ENCODE measurements at regions not wholly inside any gene's neighbourhood (a gene's known extent, or its start where the extent isn't known, plus 50 kb on each side); places are given as distances from the start of the nearest gene placed in this dataset.

DNA sequence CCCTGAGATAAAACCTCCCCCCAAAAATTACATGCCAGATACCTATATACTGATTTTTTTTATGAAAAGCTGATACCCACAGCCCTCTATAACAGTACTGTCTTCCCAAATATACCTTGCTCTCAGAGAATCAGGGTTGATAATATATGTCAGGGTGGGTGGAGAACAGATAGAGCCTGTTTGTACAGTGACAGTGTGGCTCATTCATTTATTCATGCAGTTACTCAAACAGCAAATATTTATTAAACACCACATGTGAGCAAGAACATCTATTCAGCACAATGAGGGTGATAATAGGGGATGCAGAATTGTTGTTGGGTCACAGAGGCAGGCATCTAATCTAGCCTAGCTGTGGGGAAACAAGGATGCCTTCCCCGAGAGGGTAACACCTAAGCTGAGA, 334.2 kb downstream of the MAFB start:
- H2BK20ac ChIP-seq (ENCODE audit: low read length), result no peak overlapping the region
- no peak for DNase-seq (ENCODE audit: low read depth in 1 of 2, low spot score in 2 of 2)
- no peak overlapping the region for H3K9ac ChIP-seq (replicated peaks in 1 of 4; ENCODE audit: extremely low read depth in 1 of 4, low read depth in 3 of 4, low read length in 3 of 4)
- H3K23me2 ChIP-seq (ENCODE audit: low read depth, low read length), result no peaks in the 10 kb centered on the region
- H3K4ac ChIP-seq (replicated peaks; ENCODE audit: insufficient read length, low read depth, low read length), result no peak overlapping the region
- H2AFZ ChIP-seq (ENCODE audit: low read length), result no peak overlapping the region
- no peaks in the 10 kb centered on the region for H3K79me1 ChIP-seq (ENCODE audit: low read depth, low read length)
- H3K27ac ChIP-seq (ENCODE audit: low read depth, low read length), result no peak overlapping the region
- no peaks in the 10 kb centered on the region for H4K20me1 ChIP-seq (replicated peaks in 1 of 2; ENCODE audit: control insufficient read depth in 1 of 2, insufficient read depth in 2 of 2, low read length in 2 of 2)
- H3K4me2 ChIP-seq (ENCODE audit: insufficient read depth in 1 of 2, low read depth in 2 of 2, low read length in 2 of 2), result no peak overlapping the region
- H2BK120ac ChIP-seq (replicated peaks; ENCODE audit: low read depth, low read length), result no peak overlapping the region
- no peak overlapping the region for H3K23ac ChIP-seq (ENCODE audit: insufficient read length)
- H3K9me3 ChIP-seq (ENCODE audit: insufficient read depth in 2 of 2, low read depth in 1 of 2, low read length in 1 of 2), result no peaks in the 10 kb centered on the region
- POLR2A ChIA-PET (ENCODE audit: partially characterized antibody), result no interaction called here
- H3K56ac ChIP-seq (replicated peaks; ENCODE audit: insufficient read length, low read depth, low read length), result no peak overlapping the region
- H4K91ac ChIP-seq (replicated peaks; ENCODE audit: insufficient read length, low read length), result no peak overlapping the region
- H3K4me3 ChIP-seq (ENCODE audit: extremely low read depth in 1 of 4, insufficient read depth in 2 of 4, low read depth in 3 of 4, low read length in 4 of 4), result no peak overlapping the region
- no peaks in the 10 kb centered on the region for H3K4me1 ChIP-seq (replicated peaks in 1 of 4; ENCODE audit: control insufficient read depth in 3 of 4, insufficient read depth in 4 of 4, low read length in 3 of 4)
- H2BK15ac ChIP-seq (ENCODE audit: low read length), result no peak overlapping the region
- H2BK12ac ChIP-seq (ENCODE audit: low read depth, low read length), result no peak overlapping the region
- 100% methylated on average over 1 of the region's 1 CpG; no CpG with 5 or more reads in 1 of the 2 experiments for WGBS, 2 experiments (ENCODE audit: extremely low coverage in 1 of 2, insufficient coverage in 1 of 2, insufficient read length in 1 of 2, insufficient replicate concordance in 2 of 2, low coverage in 1 of 2, low lambda C conversion rate in 2 of 2, missing lambda C conversion rate in 1 of 2)
- no peaks in the 10 kb centered on the region for H3K79me2 ChIP-seq (ENCODE audit: control insufficient read depth in 1 of 2, insufficient read depth in 2 of 2, low read length in 2 of 2)
- H3K27me3 ChIP-seq (replicated peaks in 1 of 4; ENCODE audit: control insufficient read depth in 3 of 4, extremely low read depth in 1 of 4, insufficient read depth in 3 of 4, low read length in 3 of 4), result no peaks in the 10 kb centered on the region
- no peaks in the 10 kb centered on the region for H3K36me3 ChIP-seq (ENCODE audit: control insufficient read depth in 2 of 4, insufficient read depth in 4 of 4, low read length in 3 of 4)
- CTCF ChIA-PET (ENCODE audit: partially characterized antibody), result interaction anchor here (0.5 to 1.3 kb wide), 2 partner anchors 8 to 40 kb away, joined by 3 read pairs; no protein-coding TSS in a partner anchor
- no peak overlapping the region for H2AK5ac ChIP-seq (ENCODE audit: low read depth, low read length)
- no peak overlapping the region for H2BK5ac ChIP-seq (ENCODE audit: low read depth, low read length)
- no peak overlapping the region for H4K8ac ChIP-seq (ENCODE audit: extremely low read depth, insufficient read depth, low read length)
- H3K14ac ChIP-seq (ENCODE audit: insufficient read length), result no peak overlapping the region
- FAIRE-seq, result no peak
- no peak overlapping the region for H3K18ac ChIP-seq (ENCODE audit: extremely low read depth, low read length)
- no peak overlapping the region for H4K5ac ChIP-seq (ENCODE audit: insufficient read length, low read depth, low read length)
- no peak for TF ChIP-seq TCF12 (IDR thresholded peaks at IDR 0.05; ENCODE audit: low read depth, low read length)
- TF ChIP-seq ATF2 (IDR thresholded peaks at IDR 0.05; ENCODE audit: low read length), result no peak
- no peak for TF ChIP-seq E2F6 (IDR thresholded peaks at IDR 0.05)
- no peak for TF ChIP-seq TAF7 (optimal IDR thresholded peaks at IDR 0.05; ENCODE audit: borderline replicate concordance, low read depth, low read length)
- TF ChIP-seq EZH2 (IDR thresholded peaks at IDR 0.05; ENCODE audit: low read depth, low read length, severe bottlenecking), result no peak
- TF ChIP-seq KDM4A (IDR thresholded peaks at IDR 0.05; ENCODE audit: low read depth, low read length, severe bottlenecking), result no peak
- no peak for TF ChIP-seq TEAD4 (IDR thresholded peaks at IDR 0.05; ENCODE audit: low read depth, low read length)
- no peak for TF ChIP-seq ZNF274 (IDR thresholded peaks at IDR 0.05; ENCODE audit: borderline replicate concordance, extremely low read depth, low read length)
- no peak for TF ChIP-seq PHF8 (conservative IDR thresholded peaks at IDR 0.05; ENCODE audit: low read depth, low read length)
- TF ChIP-seq CHD2 (IDR thresholded peaks at IDR 0.05; ENCODE audit: low read length), result no peak
- TF ChIP-seq SIN3A (conservative IDR thresholded peaks at IDR 0.05 in 1 of 2, IDR thresholded peaks at IDR 0.05 in 1 of 2; ENCODE audit: low read depth in 1 of 2, low read length in 2 of 2), result no peak
- TF ChIP-seq SP4 (IDR thresholded peaks at IDR 0.05; ENCODE audit: low read length), result no peak
